ENCODE measurements at regions not wholly inside any gene's neighbourhood (a gene's known extent, or its start where the extent isn't known, plus 50 kb on each side); places are given as distances from the start of the nearest gene placed in this dataset.

GRCh38 chr1:88036345-88037014 lies 647.6 kb upstream of the PKN2 start:
- DNase-seq = no peak

GRCh38 chr1:88039240-88039639 lies 644.8 kb upstream of the PKN2 start:
- no peak for DNase-seq

- DNase-seq = no peak
Measured at GRCh38 chr1:88043834-88044233, 640.2 kb upstream of the PKN2 start.

GRCh38 chr1:88052167-88052566 lies 631.9 kb upstream of the PKN2 start:
- DNase-seq = no peak

- DNase-seq = no peak
Measured at GRCh38 chr1:88053065-88053464, 631.0 kb upstream of the PKN2 start.

GRCh38 chr1:88056881-88057280 lies 627.2 kb upstream of the PKN2 start:
- no peak for DNase-seq

- no peak for DNase-seq
Measured at GRCh38 chr1:88058205-88058604, 625.9 kb upstream of the PKN2 start.

- DNase-seq = no peak
Measured at GRCh38 chr1:88060112-88060673, 623.9 kb upstream of the PKN2 start.

GRCh38 chr1:88060750-88061491 lies 623.2 kb upstream of the PKN2 start:
- no peak for DNase-seq

- no peak for DNase-seq
Measured at GRCh38 chr1:88061492-88062177, 622.4 kb upstream of the PKN2 start.

GRCh38 chr1:88062650-88063153 lies 621.4 kb upstream of the PKN2 start:
- no peak for DNase-seq

- DNase-seq = no peak
Measured at GRCh38 chr1:88063605-88064004, 620.5 kb upstream of the PKN2 start.

GRCh38 chr1:88068407-88068960 lies 615.6 kb upstream of the PKN2 start:
- no peak for DNase-seq

GRCh38 chr1:88070956-88071355 lies 613.1 kb upstream of the PKN2 start:
- DNase-seq = no peak

GRCh38 chr1:88074661-88075060 lies 609.4 kb upstream of the PKN2 start:
- no peak for DNase-seq

GRCh38 chr1:88075813-88076212 lies 608.3 kb upstream of the PKN2 start:
- DNase-seq = no peak

- no peak for DNase-seq
Measured at GRCh38 chr1:88079036-88079435, 605.0 kb upstream of the PKN2 start.

- no peak for DNase-seq
Measured at GRCh38 chr1:88080875-88081274, 603.2 kb upstream of the PKN2 start.

- DNase-seq = no peak
Measured at GRCh38 chr1:88088481-88088880, 595.6 kb upstream of the PKN2 start.

GRCh38 chr1:88089961-88090360 lies 594.1 kb upstream of the PKN2 start:
- DNase-seq = no peak

GRCh38 chr1:88098881-88099280 lies 585.2 kb upstream of the PKN2 start:
- DNase-seq = no peak

GRCh38 chr1:88101041-88101440 lies 583.0 kb upstream of the PKN2 start:
- no peak for DNase-seq

GRCh38 chr1:88104236-88104635 lies 579.8 kb upstream of the PKN2 start:
- no peak for DNase-seq
